ENCODE measurements at regions not wholly inside any gene's neighbourhood (a gene's known extent, or its start where the extent isn't known, plus 50 kb on each side); places are given as distances from the start of the nearest gene placed in this dataset.
A peak's percentile ranks its signal among the peaks of the same experiment; 100 is the strongest.

GRCh38 chr4:183563874-183564273, 59.0 kb downstream of the ING2 start:
- peak; percentile 16 for DNase-seq

GRCh38 chr4:183571350-183571941, 66.6 kb downstream of the ING2 start:
- no peak for DNase-seq

- no peak for DNase-seq
Observed at GRCh38 chr4:183576701-183577404, 72.0 kb downstream of the ING2 start.

- no peak for DNase-seq
Observed at GRCh38 chr4:183580370-183580769, 75.5 kb downstream of the ING2 start.

- no peak for DNase-seq
Observed at GRCh38 chr4:183580849-183581248, 76.0 kb downstream of the ING2 start.

- no peak for DNase-seq
Observed at GRCh38 chr4:183586824-183587223, 72.2 kb downstream of the RWDD4 start.

- no peak for DNase-seq
Observed at GRCh38 chr4:183588169-183588675, 70.8 kb downstream of the RWDD4 start.

- DNase-seq, result no peak
Observed at GRCh38 chr4:183588691-183589090, 70.3 kb downstream of the RWDD4 start.

GRCh38 chr4:183589461-183590099, 69.4 kb downstream of the RWDD4 start:
- DNase-seq, result no peak
